HuH-7.5 (cell line): ENCODE measurements at regions not wholly inside any gene's neighbourhood (a gene's known extent, or its start where the extent isn't known, plus 50 kb on each side); places are given as distances from the start of the nearest gene placed in this dataset.

Experiments
- DNase-seq: peaks from one replicate; pipeline ENCODE4 v3.0.0; 2011; ENCODE audit warnings: low spot score

- no peak for DNase-seq
Observed at GRCh38 chr4:4808086-4808485, 51.4 kb upstream of the MSX1 start.

- no peak for DNase-seq
Observed at GRCh38 chr4:4805887-4806286, 53.6 kb upstream of the MSX1 start.

- DNase-seq, result no peak
Observed at GRCh38 chr4:4803912-4804296, 55.6 kb upstream of the MSX1 start.

GRCh38 chr4:4803216-4803911 lies 56.1 kb upstream of the MSX1 start:
- no peak for DNase-seq

GRCh38 chr4:4800646-4801408 lies 58.6 kb upstream of the MSX1 start:
- DNase-seq, result no peak

GRCh38 chr4:4794421-4794820 lies 65.0 kb upstream of the MSX1 start:
- DNase-seq, result no peak

GRCh38 chr4:4792466-4792865 lies 67.0 kb upstream of the MSX1 start:
- DNase-seq, result no peak

- no peak for DNase-seq
Observed at GRCh38 chr4:4791299-4792111, 68.0 kb upstream of the MSX1 start.

DNA sequence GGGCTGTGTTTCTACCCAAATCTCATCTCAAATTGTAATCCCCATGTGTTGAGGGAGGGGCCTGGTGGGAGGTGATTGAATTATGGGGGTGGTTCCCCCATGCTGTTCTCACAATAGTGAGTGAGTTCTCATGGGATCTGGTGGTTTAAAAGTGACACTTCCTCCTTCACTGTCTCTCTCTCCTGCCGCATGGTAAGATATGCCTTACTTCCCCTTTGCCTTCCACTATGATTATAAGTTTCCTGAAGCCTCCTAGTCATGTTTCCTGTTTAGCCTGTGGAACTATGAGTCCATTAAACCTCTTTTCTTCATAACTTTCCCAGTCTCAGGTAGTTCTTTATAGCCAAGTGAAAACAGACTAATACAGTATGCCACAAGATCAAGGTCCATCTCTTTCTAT lies 70.0 kb upstream of the MSX1 start:
- no peak for DNase-seq

- no peak for DNase-seq
Observed at GRCh38 chr4:4788573-4788972, 70.9 kb upstream of the MSX1 start.

- DNase-seq, result no peak
Observed at GRCh38 chr4:4787421-4787820, 72.0 kb upstream of the MSX1 start.

GRCh38 chr4:4784379-4784778 lies 75.1 kb upstream of the MSX1 start:
- DNase-seq, result no peak

- DNase-seq, result no peak
Observed at GRCh38 chr4:4783847-4784246, 75.6 kb upstream of the MSX1 start.

DNA sequence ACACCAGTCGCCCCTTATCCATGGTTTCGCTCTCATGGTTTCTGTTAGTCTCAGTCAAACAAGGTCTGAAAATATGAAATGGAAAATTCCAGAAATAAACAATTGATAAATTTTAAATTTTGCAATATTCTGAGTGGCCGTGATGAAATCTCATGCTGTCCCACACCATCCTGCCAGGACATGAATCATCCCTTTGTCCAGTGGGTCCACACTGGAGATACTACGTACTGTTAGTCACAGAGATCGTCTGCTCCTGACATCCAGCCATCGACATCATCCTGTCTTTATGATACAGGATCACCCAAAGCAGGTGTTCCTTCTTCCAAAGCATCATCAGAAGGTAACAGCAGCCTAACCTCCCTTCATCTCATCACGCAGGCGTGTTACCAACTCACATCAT lies 76.5 kb upstream of the MSX1 start:
- DNase-seq, result no peak

- no peak for DNase-seq
Observed at GRCh38 chr4:4781936-4782707, 77.3 kb upstream of the MSX1 start.

GRCh38 chr4:4780729-4781244 lies 78.7 kb upstream of the MSX1 start:
- DNase-seq, result no peak

GRCh38 chr4:4779486-4779885 lies 80.0 kb upstream of the MSX1 start:
- DNase-seq, result no peak

DNA sequence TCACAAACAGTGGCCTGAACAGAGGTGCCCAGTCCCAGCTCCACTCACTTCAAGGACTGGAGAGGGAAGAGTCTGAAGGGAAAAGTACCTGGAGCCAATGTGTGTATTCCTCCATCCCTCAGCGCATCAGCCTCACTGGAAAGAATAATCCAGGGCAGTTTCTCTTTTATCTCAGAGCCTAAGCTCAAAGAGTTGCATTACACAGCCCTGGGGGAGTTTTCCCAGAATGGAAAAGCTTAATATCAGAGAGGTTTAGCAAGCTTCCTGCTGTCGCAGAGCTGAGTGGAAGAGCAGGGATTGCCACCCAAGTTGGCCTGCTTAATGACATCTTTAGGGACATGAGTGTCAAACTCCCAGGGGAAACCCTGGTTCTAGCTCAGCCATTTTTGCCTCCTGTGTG lies 80.4 kb upstream of the MSX1 start:
- DNase-seq, result no peak

- no peak for DNase-seq
Observed at GRCh38 chr4:4778554-4778953, 80.9 kb upstream of the MSX1 start.

GRCh38 chr4:4776934-4777333 lies 82.5 kb upstream of the MSX1 start:
- DNase-seq, result no peak

GRCh38 chr4:4776335-4776734 lies 83.1 kb upstream of the MSX1 start:
- no peak for DNase-seq

GRCh38 chr4:4775493-4776004 lies 83.9 kb upstream of the MSX1 start:
- no peak for DNase-seq
